ENCODE measurements at regions not wholly inside any gene's neighbourhood (a gene's known extent, or its start where the extent isn't known, plus 50 kb on each side); places are given as distances from the start of the nearest gene placed in this dataset.

DNA sequence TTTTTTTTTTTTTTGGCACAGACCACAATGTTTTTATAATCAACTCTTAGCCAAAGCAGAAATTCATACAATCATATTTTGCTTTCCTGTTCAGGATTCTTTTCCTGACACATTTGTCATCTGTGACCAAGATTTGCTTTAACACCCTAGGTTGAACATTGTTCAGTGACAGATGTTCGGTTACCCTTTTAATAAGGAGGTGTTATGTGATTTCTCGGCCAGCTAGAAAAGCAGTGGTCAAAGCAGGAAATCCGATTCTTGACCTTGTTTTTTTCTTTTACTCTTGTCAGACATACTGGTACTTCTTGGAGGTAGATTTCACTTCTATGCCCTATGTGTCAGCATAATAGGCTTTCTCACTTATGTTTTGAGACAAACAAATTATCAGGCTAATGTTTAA is 335.3 kb upstream of the ACTBL2 start:
- TF ChIP-seq, protein P1, sequence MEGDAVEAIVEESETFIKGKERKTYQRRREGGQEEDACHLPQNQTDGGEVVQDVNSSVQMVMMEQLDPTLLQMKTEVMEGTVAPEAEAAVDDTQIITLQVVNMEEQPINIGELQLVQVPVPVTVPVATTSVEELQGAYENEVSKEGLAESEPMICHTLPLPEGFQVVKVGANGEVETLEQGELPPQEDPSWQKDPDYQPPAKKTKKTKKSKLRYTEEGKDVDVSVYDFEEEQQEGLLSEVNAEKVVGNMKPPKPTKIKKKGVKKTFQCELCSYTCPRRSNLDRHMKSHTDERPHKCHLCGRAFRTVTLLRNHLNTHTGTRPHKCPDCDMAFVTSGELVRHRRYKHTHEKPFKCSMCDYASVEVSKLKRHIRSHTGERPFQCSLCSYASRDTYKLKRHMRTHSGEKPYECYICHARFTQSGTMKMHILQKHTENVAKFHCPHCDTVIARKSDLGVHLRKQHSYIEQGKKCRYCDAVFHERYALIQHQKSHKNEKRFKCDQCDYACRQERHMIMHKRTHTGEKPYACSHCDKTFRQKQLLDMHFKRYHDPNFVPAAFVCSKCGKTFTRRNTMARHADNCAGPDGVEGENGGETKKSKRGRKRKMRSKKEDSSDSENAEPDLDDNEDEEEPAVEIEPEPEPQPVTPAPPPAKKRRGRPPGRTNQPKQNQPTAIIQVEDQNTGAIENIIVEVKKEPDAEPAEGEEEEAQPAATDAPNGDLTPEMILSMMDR (IDR thresholded peaks at IDR 0.05; ENCODE audit: low read depth, low read length, poor library complexity, severe bottlenecking) = no peak
- no peak for TF ChIP-seq EZH2phosphoT487 (IDR thresholded peaks at IDR 0.05; ENCODE audit: borderline replicate concordance, low read length)

All from DOHH2 (cell line).